Endodermal cell (in vitro differentiated cells): ENCODE measurements at regions not wholly inside any gene's neighbourhood (a gene's known extent, or its start where the extent isn't known, plus 50 kb on each side); places are given as distances from the start of the nearest gene placed in this dataset.
A peak's percentile ranks its signal among the peaks of the same experiment; 100 is the strongest.

Experiments used
- DNase-seq: peaks from one replicate; pipeline ENCODE4 v3.0.0-alpha.2; 2017
- H3K27ac ChIP-seq: 2 replicates; pipeline ENCODE4 v1.5.1; 2013; ENCODE audit warnings: mild to moderate bottlenecking, low read depth, low read length, moderate library complexity
- H3K27me3 ChIP-seq: 2 replicates; pipeline ENCODE4 v1.6.1; 2013; ENCODE audit warnings: mild to moderate bottlenecking, low read length, moderate library complexity; ENCODE audit not compliant: insufficient read depth, control insufficient read depth, poor library complexity, severe bottlenecking
- H3K36me3 ChIP-seq: 2 replicates; pipeline ENCODE4 v1.7.0; 2013; ENCODE audit warnings: mild to moderate bottlenecking, low read length, moderate library complexity; ENCODE audit not compliant: control insufficient read depth, insufficient read depth
- H3K4me1 ChIP-seq: one replicate; pipeline ENCODE4 v1.7.0; 2013; ENCODE audit warnings: low read length; ENCODE audit not compliant: control insufficient read depth, insufficient read depth
- H3K4me3 ChIP-seq: 2 replicates; pipeline ENCODE4 v1.5.1; 2013; ENCODE audit warnings: mild to moderate bottlenecking, low read length, moderate library complexity
- H3K9ac ChIP-seq: 2 replicates; pipeline ENCODE4 v1.6.1; 2013; ENCODE audit warnings: mild to moderate bottlenecking, low read length, moderate library complexity; ENCODE audit not compliant: poor library complexity, severe bottlenecking; ENCODE audit errors: extremely low read depth
- H3K9me3 ChIP-seq: 2 replicates; pipeline ENCODE4 v1.6.1; 2013; ENCODE audit warnings: mild to moderate bottlenecking, low read length, moderate library complexity; ENCODE audit not compliant: control insufficient read depth
- H3K27ac Mint-ChIP-seq: 2 replicates; pipeline ENCODE4 v1.8.0; 2020; ENCODE audit warnings: mixed read lengths
- H3K27me3 Mint-ChIP-seq: 2 replicates; pipeline ENCODE4 v1.8.0; 2021; ENCODE audit warnings: mild to moderate bottlenecking, mixed read lengths; ENCODE audit not compliant: insufficient read depth
- H3K36me3 Mint-ChIP-seq: 2 replicates; pipeline ENCODE4 v1.8.0; 2020; ENCODE audit warnings: low read depth, mixed read lengths
- H3K4me1 Mint-ChIP-seq: 2 replicates; pipeline ENCODE4 v1.8.0; 2020; ENCODE audit warnings: mixed read lengths
- H3K4me3 Mint-ChIP-seq: 2 replicates; pipeline ENCODE4 v1.8.0; 2020; ENCODE audit warnings: mild to moderate bottlenecking, moderate library complexity, mixed read lengths
- H3K9me3 Mint-ChIP-seq: 2 replicates; pipeline ENCODE4 v1.8.0; 2020; ENCODE audit warnings: mild to moderate bottlenecking, mixed read lengths
- CTCF ChIP-seq: fragments of 200-600 bp; sonication (generic); conservative IDR thresholded peaks from 2 replicates; pipeline ENCODE4 v1.5.0; 2021; ENCODE audit warnings: antibody characterized with exemption, mild to moderate bottlenecking
- WGBS, 2 experiments: methylation state at CpG; one replicate each; pipeline versions ENCODE4 v1.1.5 to v1.1.7; 2013; ENCODE audit warnings: missing lambda C conversion rate in 2 of 2, mixed read lengths in 1 of 2; ENCODE audit not compliant: insufficient coverage in 1 of 2, insufficient read length in 1 of 2; 5-methylcytosine and 5-hydroxymethylcytosine counted together

- Mint-ChIP-seq H3K4me1 (no peaks in the 10 kb centered on the region), H3K27ac (no peak overlapping the region), H3K4me3 (no peak overlapping the region), H3K36me3 (no peaks in the 10 kb centered on the region), H3K9me3 (no peaks in the 10 kb centered on the region), H3K27me3 (no peaks in the 10 kb centered on the region)
- Histone ChIP-seq H3K36me3 (no peaks in the 10 kb centered on the region), H3K9ac (no peak overlapping the region), H3K27ac (no peak overlapping the region), H3K9me3 (no peaks in the 10 kb centered on the region), H3K4me3 (no peak overlapping the region), H3K27me3 (no peaks in the 10 kb centered on the region), H3K4me1 (no peaks in the 10 kb centered on the region)
- 77 to 90% methylated on average over 4 of the region's 4 CpGs for WGBS, 2 experiments
- DNase-seq: no peak
- no peak for TF ChIP-seq CTCF
Observed at GRCh38 chr2:82055846-82056245, 1751.3 kb upstream of the LRRTM1 start.

GRCh38 chr2:82043867-82044266 lies 1739.3 kb upstream of the LRRTM1 start:
- Histone ChIP-seq H3K9ac (no peak overlapping the region), H3K4me1 (no peaks in the 10 kb centered on the region), H3K36me3 (no peaks in the 10 kb centered on the region), H3K4me3 (no peak overlapping the region), H3K27me3 (no peaks in the 10 kb centered on the region), H3K9me3 (peaks cover 39% of the 10 kb centered on the region), H3K27ac (no peak overlapping the region)
- no peak for TF ChIP-seq CTCF
- Mint-ChIP-seq H3K27me3 (no peaks in the 10 kb centered on the region), H3K36me3 (no peaks in the 10 kb centered on the region), H3K9me3 (peaks cover 27% of the 10 kb centered on the region), H3K27ac (no peak overlapping the region), H3K4me1 (no peaks in the 10 kb centered on the region), H3K4me3 (no peak overlapping the region)
- 87% methylated on average over 2 of the region's 2 CpGs; no CpG with 5 or more reads in 1 of the 2 experiments for WGBS, 2 experiments
- no peak for DNase-seq

- no peaks in the 10 kb centered on the region for H3K27me3 Mint-ChIP-seq
- peaks cover 71% of the 10 kb centered on the region for H3K9me3 Mint-ChIP-seq
- Histone ChIP-seq H3K9me3 (peaks cover 74% of the 10 kb centered on the region), H3K4me1 (no peaks in the 10 kb centered on the region), H3K9ac (no peak overlapping the region), H3K36me3 (peaks cover 5% of the 10 kb centered on the region), H3K27me3 (no peaks in the 10 kb centered on the region), H3K27ac (no peak overlapping the region), H3K4me3 (peak overlapping the region; percentile 74)
- no peak for DNase-seq
- peaks cover 36% of the 10 kb centered on the region for H3K36me3 Mint-ChIP-seq
- H3K4me3 Mint-ChIP-seq: no peak overlapping the region
- no peak overlapping the region for H3K27ac Mint-ChIP-seq
- 94 to 95% methylated on average over 4 to 5 of the region's 5 CpGs for whole genome bisulfite sequencing, 2 experiments
- H3K4me1 Mint-ChIP-seq: peaks cover 9% of the 10 kb centered on the region
- no peak for TF ChIP-seq CTCF
Observed at GRCh38 chr2:82027921-82028615, 1723.5 kb upstream of the LRRTM1 start.
